ENCODE measurements at regions not wholly inside any gene's neighbourhood (a gene's known extent, or its start where the extent isn't known, plus 50 kb on each side); places are given as distances from the start of the nearest gene placed in this dataset.

- Histone ChIP-seq H3K79me2 (ENCODE audit: insufficient read depth, low read depth, low read length) (no peaks in the 10 kb centered on the region), H2AFZ (ENCODE audit: low read length) (no peak overlapping the region), H4K20me1 (ENCODE audit: insufficient read depth, low read length) (no peaks in the 10 kb centered on the region), H3K27ac (ENCODE audit: low read depth, low read length, poor library complexity, severe bottlenecking) (no peak overlapping the region), H3K4me2 (ENCODE audit: low read length) (no peak overlapping the region), H3K36me3 (ENCODE audit: insufficient read depth, low read length) (no peaks in the 10 kb centered on the region), H3K9me3 (ENCODE audit: low read length) (no peaks in the 10 kb centered on the region), H3K4me3 (ENCODE audit: low read depth, low read length, poor library complexity, severe bottlenecking) (no peak overlapping the region), H3K4me1 (ENCODE audit: insufficient read depth, low read length, poor library complexity, severe bottlenecking) (no peaks in the 10 kb centered on the region), H3K9me2 (ENCODE audit: insufficient read depth, low read length) (no peaks in the 10 kb centered on the region)
- no TSS peak for BruUV-seq (replicated peaks)
- ChIA-PET CTCF (ENCODE audit: unreplicated experiment) (no interaction called here), POLR2A (no interaction called here)
- TF ChIP-seq CTCF (conservative IDR thresholded peaks at IDR 0.05; ENCODE audit: low read length), result no peak
- TF ChIP-seq EZH2phosphoT487 (IDR thresholded peaks at IDR 0.05; ENCODE audit: borderline replicate concordance, low read depth, low read length), result no peak
- intact Hi-C loops (cut with micrococcal nuclease; ENCODE audit: unreplicated experiment), result no loop called here
- DNase-seq (ENCODE audit: low spot score), result no peak
These were observed 137.2 kb upstream of the CAMK1G start for GRCh38 chr1:209446356-209446755.

- BruUV-seq (replicated peaks), result no TSS peak
- TF ChIP-seq CTCF (conservative IDR thresholded peaks at IDR 0.05; ENCODE audit: low read length) (no peak), EZH2phosphoT487 (IDR thresholded peaks at IDR 0.05; ENCODE audit: borderline replicate concordance, low read depth, low read length) (no peak)
- no peak for DNase-seq (ENCODE audit: low spot score)
- H2AFZ ChIP-seq (ENCODE audit: low read length), result no peak overlapping the region
- no peaks in the 10 kb centered on the region for H3K36me3 ChIP-seq (ENCODE audit: insufficient read depth, low read length)
- H3K79me2 ChIP-seq (ENCODE audit: insufficient read depth, low read depth, low read length), result no peaks in the 10 kb centered on the region
- no peaks in the 10 kb centered on the region for H3K9me2 ChIP-seq (ENCODE audit: insufficient read depth, low read length)
- ChIA-PET POLR2A (interaction anchor here (0.8 kb wide), 1 partner anchor 630 kb away, joined by 7 read pairs; no protein-coding TSS in a partner anchor), CTCF (ENCODE audit: unreplicated experiment) (no interaction called here)
- H3K4me3 ChIP-seq (ENCODE audit: low read depth, low read length, poor library complexity, severe bottlenecking), result no peak overlapping the region
- H4K20me1 ChIP-seq (ENCODE audit: insufficient read depth, low read length), result no peaks in the 10 kb centered on the region
- no peak overlapping the region for H3K27ac ChIP-seq (ENCODE audit: low read depth, low read length, poor library complexity, severe bottlenecking)
- intact Hi-C loops (cut with micrococcal nuclease; ENCODE audit: unreplicated experiment), result no loop called here
- H3K9me3 ChIP-seq (ENCODE audit: low read length), result no peaks in the 10 kb centered on the region
- no peaks in the 10 kb centered on the region for H3K4me1 ChIP-seq (ENCODE audit: insufficient read depth, low read length, poor library complexity, severe bottlenecking)
- H3K4me2 ChIP-seq (ENCODE audit: low read length), result no peak overlapping the region
These were observed 129.0 kb upstream of the CAMK1G start for GRCh38 chr1:209454340-209454994.

- Histone ChIP-seq H2AFZ (ENCODE audit: low read length) (no peak overlapping the region), H3K4me1 (ENCODE audit: insufficient read depth, low read length, poor library complexity, severe bottlenecking) (no peaks in the 10 kb centered on the region), H3K4me2 (ENCODE audit: low read length) (no peak overlapping the region), H3K9me3 (ENCODE audit: low read length) (no peaks in the 10 kb centered on the region), H4K20me1 (ENCODE audit: insufficient read depth, low read length) (no peaks in the 10 kb centered on the region), H3K4me3 (ENCODE audit: low read depth, low read length, poor library complexity, severe bottlenecking) (no peak overlapping the region), H3K36me3 (ENCODE audit: insufficient read depth, low read length) (no peaks in the 10 kb centered on the region), H3K27ac (ENCODE audit: low read depth, low read length, poor library complexity, severe bottlenecking) (no peak overlapping the region), H3K9me2 (ENCODE audit: insufficient read depth, low read length) (no peaks in the 10 kb centered on the region), H3K79me2 (ENCODE audit: insufficient read depth, low read depth, low read length) (no peaks in the 10 kb centered on the region)
- intact Hi-C loops (cut with micrococcal nuclease; ENCODE audit: unreplicated experiment), result no loop called here
- TF ChIP-seq CTCF (conservative IDR thresholded peaks at IDR 0.05; ENCODE audit: low read length) (no peak), EZH2phosphoT487 (IDR thresholded peaks at IDR 0.05; ENCODE audit: borderline replicate concordance, low read depth, low read length) (no peak)
- DNase-seq (ENCODE audit: low spot score), result no peak
- CTCF ChIA-PET (ENCODE audit: unreplicated experiment), result no interaction called here
- BruUV-seq (replicated peaks), result no TSS peak
- POLR2A ChIA-PET, result interaction anchor here (0.8 kb wide), 1 partner anchor 630 kb away, joined by 7 read pairs; no protein-coding TSS in a partner anchor
These were observed 128.4 kb upstream of the CAMK1G start for GRCh38 chr1:209455145-209455544.
